ENCODE measurements at regions not wholly inside any gene's neighbourhood (a gene's known extent, or its start where the extent isn't known, plus 50 kb on each side); places are given as distances from the start of the nearest gene placed in this dataset.

GRCh38 chr13:80584306-80584705, 243.4 kb upstream of the SPRY2 start:
- no peak for DNase-seq
- H3K27me3 Mint-ChIP-seq = no peaks in the 10 kb centered on the region
- ChIA-PET POLR2A (no interaction called here), CTCF (no interaction called here)
- no peak for ATAC-seq (ENCODE audit: low read depth)
- H3K27ac Mint-ChIP-seq = no peak overlapping the region
- H3K4me1 Mint-ChIP-seq = no peaks in the 10 kb centered on the region
- H3K4me3 Mint-ChIP-seq = no peak overlapping the region
- intact Hi-C loops (cut with micrococcal nuclease) = no loop called here
- H3K9me3 Mint-ChIP-seq = peaks cover 11% of the 10 kb centered on the region
- no peak for TF ChIP-seq CTCF (IDR thresholded peaks at IDR 0.05)
- H3K36me3 Mint-ChIP-seq (ENCODE audit: low read depth) = no peaks in the 10 kb centered on the region

GRCh38 chr13:80577926-80578670, 237.2 kb upstream of the SPRY2 start:
- no peaks in the 10 kb centered on the region for H3K36me3 Mint-ChIP-seq (ENCODE audit: low read depth)
- ATAC-seq (ENCODE audit: low read depth) (no peak), DNase-seq (no peak)
- TF ChIP-seq CTCF (IDR thresholded peaks at IDR 0.05) = no peak
- H3K4me3 Mint-ChIP-seq = no peak overlapping the region
- intact Hi-C loops (cut with micrococcal nuclease) = no loop called here
- ChIA-PET POLR2A (no interaction called here), CTCF (no interaction called here)
- H3K4me1 Mint-ChIP-seq = no peaks in the 10 kb centered on the region
- no peak overlapping the region for H3K27ac Mint-ChIP-seq
- peaks cover 4% of the 10 kb centered on the region for H3K9me3 Mint-ChIP-seq
- H3K27me3 Mint-ChIP-seq = no peaks in the 10 kb centered on the region

GRCh38 chr13:80577285-80577684, 236.4 kb upstream of the SPRY2 start:
- no peaks in the 10 kb centered on the region for H3K4me1 Mint-ChIP-seq
- H3K27ac Mint-ChIP-seq = no peak overlapping the region
- peaks cover 4% of the 10 kb centered on the region for H3K9me3 Mint-ChIP-seq
- ChIA-PET CTCF (no interaction called here), POLR2A (no interaction called here)
- no peak overlapping the region for H3K4me3 Mint-ChIP-seq
- intact Hi-C loops (cut with micrococcal nuclease) = no loop called here
- DNase-seq (no peak), ATAC-seq (ENCODE audit: low read depth) (no peak)
- H3K36me3 Mint-ChIP-seq (ENCODE audit: low read depth) = no peaks in the 10 kb centered on the region
- no peaks in the 10 kb centered on the region for H3K27me3 Mint-ChIP-seq
- TF ChIP-seq CTCF (IDR thresholded peaks at IDR 0.05) = no peak

GRCh38 chr13:80574113-80574850, 233.4 kb upstream of the SPRY2 start:
- no peaks in the 10 kb centered on the region for H3K36me3 Mint-ChIP-seq (ENCODE audit: low read depth)
- H3K9me3 Mint-ChIP-seq = no peaks in the 10 kb centered on the region
- H3K27me3 Mint-ChIP-seq = no peaks in the 10 kb centered on the region
- ChIA-PET CTCF (no interaction called here), POLR2A (no interaction called here)
- H3K27ac Mint-ChIP-seq = no peak overlapping the region
- TF ChIP-seq CTCF (IDR thresholded peaks at IDR 0.05) = no peak
- ATAC-seq (ENCODE audit: low read depth) = no peak
- no peaks in the 10 kb centered on the region for H3K4me1 Mint-ChIP-seq
- no peak for DNase-seq
- no peak overlapping the region for H3K4me3 Mint-ChIP-seq
- intact Hi-C loops (cut with micrococcal nuclease) = no loop called here

- Mint-ChIP-seq H3K9me3 (no peaks in the 10 kb centered on the region), H3K36me3 (ENCODE audit: low read depth) (no peaks in the 10 kb centered on the region), H3K4me3 (no peak overlapping the region), H3K4me1 (no peaks in the 10 kb centered on the region), H3K27ac (no peak overlapping the region), H3K27me3 (no peaks in the 10 kb centered on the region)
- POLR2A ChIA-PET = no interaction called here
- ATAC-seq (ENCODE audit: low read depth) (no peak), DNase-seq (no peak)
- intact Hi-C loops (cut with micrococcal nuclease) = no loop called here
- CTCF ChIA-PET = no interaction called here
- TF ChIP-seq CTCF (IDR thresholded peaks at IDR 0.05) = no peak
These were observed 232.0 kb upstream of the SPRY2 start for GRCh38 chr13:80572923-80573316.
